ENCODE measurements at regions not wholly inside any gene's neighbourhood (a gene's known extent, or its start where the extent isn't known, plus 50 kb on each side); places are given as distances from the start of the nearest gene placed in this dataset.
"Not testable (repeated sequence)": the region's sequence is repeated elsewhere in the genome, so short reads cannot be mapped to it uniquely, and the experiment has no call there.

DNA sequence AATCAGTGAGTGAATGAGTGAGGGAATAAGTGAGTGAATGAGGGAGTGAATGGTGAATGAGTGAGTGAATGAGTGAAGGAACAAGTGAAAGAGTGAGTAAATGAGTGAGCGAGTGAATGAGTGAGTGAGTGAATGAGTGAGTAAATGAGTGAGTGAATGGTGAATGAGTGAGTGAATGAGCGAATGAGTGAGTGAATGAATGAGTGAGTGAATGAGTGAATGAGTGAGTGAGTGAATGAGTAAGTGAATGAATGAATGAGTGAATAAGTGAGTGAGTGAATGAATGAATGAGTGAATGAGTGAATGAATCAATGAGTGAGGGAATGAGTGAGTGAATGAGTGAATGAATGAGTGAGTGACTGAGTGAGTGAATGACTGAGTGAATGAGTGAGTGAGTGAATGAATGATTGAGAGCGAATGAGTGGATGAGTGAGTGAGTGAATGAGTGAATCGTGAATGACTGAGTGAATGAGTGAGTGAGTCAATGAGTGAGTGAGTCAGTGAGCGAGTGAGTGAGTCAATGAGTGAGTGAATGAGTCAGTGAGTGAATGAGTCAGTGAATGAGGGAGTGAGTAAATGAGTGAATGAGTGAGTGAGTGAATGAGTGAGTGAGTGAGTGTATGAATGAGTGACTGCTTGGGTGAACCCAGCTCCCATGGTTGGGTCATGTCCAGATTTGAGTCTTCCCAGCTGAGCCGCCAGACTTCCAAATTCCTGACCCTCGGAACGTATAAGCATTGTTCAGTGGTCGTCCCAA, 133.0 kb downstream of the NPIPB11 start:
- not testable (repeated sequence) for H3K9me3 ChIP-seq (ENCODE audit: insufficient read depth, low read depth, low read length); H3K9ac ChIP-seq (ENCODE audit: low read depth, low read length, poor library complexity, severe bottlenecking); H4K20me1 ChIP-seq (ENCODE audit: insufficient read depth, low read length, poor library complexity, severe bottlenecking); H3K79me2 ChIP-seq (ENCODE audit: insufficient read depth, low read length); H3K27me3 ChIP-seq (ENCODE audit: insufficient read depth, low read length, poor library complexity, severe bottlenecking); H3K4me2 ChIP-seq (ENCODE audit: low read depth, low read length, poor library complexity, severe bottlenecking); H3K9me2 ChIP-seq (replicated peaks; ENCODE audit: low read depth, low read length); H2AFZ ChIP-seq (ENCODE audit: low read length); H3K4me1 ChIP-seq (ENCODE audit: insufficient read depth, low read length, poor library complexity, severe bottlenecking); H3K36me3 ChIP-seq (ENCODE audit: insufficient read depth, low read length); H3K4me3 ChIP-seq (ENCODE audit: low read length, poor library complexity, severe bottlenecking); H3F3A ChIP-seq (ENCODE audit: low read depth)

DNA sequence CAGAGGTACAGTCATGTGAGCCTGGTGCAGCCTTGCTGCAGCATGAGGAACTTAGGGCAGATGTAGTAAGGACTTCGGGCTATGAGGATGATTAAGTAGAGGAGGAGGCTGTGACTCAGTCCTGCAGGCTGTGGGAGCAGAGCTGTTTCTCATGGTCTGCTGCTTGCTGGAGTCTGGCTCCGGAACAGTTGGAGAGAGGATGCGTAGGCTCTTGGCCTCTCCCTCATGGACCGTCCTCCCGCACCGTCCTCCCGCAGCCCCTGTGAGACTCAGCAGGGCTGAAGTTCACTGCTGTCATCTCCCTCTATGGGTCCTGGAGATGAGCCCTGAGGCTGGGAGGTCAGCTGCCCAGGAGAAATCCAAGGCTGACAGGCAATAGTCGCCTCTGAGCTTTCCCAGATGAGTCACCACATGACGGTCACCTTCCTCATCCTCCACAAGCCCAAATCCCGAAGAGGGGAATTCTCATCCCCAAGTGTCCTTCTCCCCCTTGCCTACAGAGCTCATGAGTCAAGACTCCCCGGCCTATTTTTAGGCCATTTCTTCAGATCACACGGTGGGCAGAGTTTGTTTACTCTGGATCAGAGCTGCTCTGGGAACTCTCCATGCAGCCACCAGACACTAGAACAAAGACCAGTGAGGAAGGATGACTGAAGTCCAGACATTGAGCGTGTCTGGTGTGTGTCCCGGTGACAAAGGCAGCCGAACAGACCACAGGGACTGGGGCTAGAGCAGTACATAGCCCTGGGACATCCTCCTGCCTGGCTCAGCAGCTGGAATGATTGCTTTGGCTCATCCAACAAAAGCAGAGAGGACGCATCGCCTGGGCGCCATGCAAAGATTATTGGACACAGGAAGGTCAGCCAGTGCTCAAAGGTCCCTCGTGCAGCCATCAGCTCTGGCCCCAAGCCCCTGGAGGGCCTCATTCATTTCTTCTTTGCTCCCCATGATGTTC, 134.5 kb downstream of the NPIPB11 start:
- H2AFZ ChIP-seq (ENCODE audit: low read length); H3K4me2 ChIP-seq (ENCODE audit: low read depth, low read length, poor library complexity, severe bottlenecking); H3K27me3 ChIP-seq (ENCODE audit: insufficient read depth, low read length, poor library complexity, severe bottlenecking); H3K36me3 ChIP-seq (ENCODE audit: insufficient read depth, low read length); H3K4me1 ChIP-seq (ENCODE audit: insufficient read depth, low read length, poor library complexity, severe bottlenecking); H3K9me2 ChIP-seq (replicated peaks; ENCODE audit: low read depth, low read length); H3K9ac ChIP-seq (ENCODE audit: low read depth, low read length, poor library complexity, severe bottlenecking); H3K9me3 ChIP-seq (ENCODE audit: insufficient read depth, low read depth, low read length); H3K79me2 ChIP-seq (ENCODE audit: insufficient read depth, low read length); H4K20me1 ChIP-seq (ENCODE audit: insufficient read depth, low read length, poor library complexity, severe bottlenecking); H3F3A ChIP-seq (ENCODE audit: low read depth); H3K4me3 ChIP-seq (ENCODE audit: low read length, poor library complexity, severe bottlenecking): not testable (repeated sequence)

DNA sequence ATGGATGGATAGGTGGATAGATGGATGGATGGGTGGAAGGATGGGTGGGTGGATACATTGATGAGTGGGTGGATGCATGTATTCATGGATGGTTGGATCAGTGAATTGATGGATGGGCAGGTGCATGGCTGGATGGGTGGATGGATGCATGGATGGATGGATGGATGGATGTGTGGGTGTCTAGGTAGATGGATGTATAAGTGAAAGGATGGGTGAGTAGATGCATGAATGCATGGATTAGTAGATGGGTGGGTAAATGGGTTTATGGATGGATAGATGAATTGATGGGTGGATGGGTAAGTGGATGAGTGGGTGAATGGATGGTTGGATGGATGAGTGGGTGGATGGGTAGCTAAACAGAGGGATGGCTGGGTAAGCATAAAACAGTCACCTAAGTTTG, 135.6 kb downstream of the NPIPB11 start:
- not testable (repeated sequence) for H3K27me3 ChIP-seq (ENCODE audit: insufficient read depth, low read length, poor library complexity, severe bottlenecking); H3K9me3 ChIP-seq (ENCODE audit: insufficient read depth, low read depth, low read length); H4K20me1 ChIP-seq (ENCODE audit: insufficient read depth, low read length, poor library complexity, severe bottlenecking); H3K36me3 ChIP-seq (ENCODE audit: insufficient read depth, low read length); H3F3A ChIP-seq (ENCODE audit: low read depth); H2AFZ ChIP-seq (ENCODE audit: low read length); H3K4me1 ChIP-seq (ENCODE audit: insufficient read depth, low read length, poor library complexity, severe bottlenecking); H3K79me2 ChIP-seq (ENCODE audit: insufficient read depth, low read length); H3K4me3 ChIP-seq (ENCODE audit: low read length, poor library complexity, severe bottlenecking); H3K9ac ChIP-seq (ENCODE audit: low read depth, low read length, poor library complexity, severe bottlenecking); H3K9me2 ChIP-seq (replicated peaks; ENCODE audit: low read depth, low read length); H3K4me2 ChIP-seq (ENCODE audit: low read depth, low read length, poor library complexity, severe bottlenecking)

DNA sequence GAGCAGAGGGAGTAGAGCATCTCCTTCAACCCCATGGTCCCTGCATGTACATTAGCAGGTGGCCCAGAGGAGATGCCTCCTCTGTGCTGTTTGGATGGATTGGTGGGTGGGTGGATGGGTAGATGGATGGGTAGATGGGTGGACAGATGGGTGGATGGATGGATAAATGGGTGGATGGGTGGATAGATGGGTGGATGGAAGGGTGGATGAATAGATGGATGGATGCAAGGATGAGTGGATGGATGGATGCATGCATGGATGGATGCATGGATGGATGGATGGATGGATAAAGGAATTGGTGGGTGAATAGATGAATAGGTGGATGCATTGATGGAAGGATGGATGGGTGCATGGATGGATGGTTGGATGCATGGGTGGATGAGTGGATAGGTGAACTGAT, 136.5 kb downstream of the NPIPB11 start:
- H3K4me3 ChIP-seq (ENCODE audit: low read length, poor library complexity, severe bottlenecking); H3K79me2 ChIP-seq (ENCODE audit: insufficient read depth, low read length); H3K9ac ChIP-seq (ENCODE audit: low read depth, low read length, poor library complexity, severe bottlenecking); H2AFZ ChIP-seq (ENCODE audit: low read length); H3K9me2 ChIP-seq (replicated peaks; ENCODE audit: low read depth, low read length); H3F3A ChIP-seq (ENCODE audit: low read depth); H4K20me1 ChIP-seq (ENCODE audit: insufficient read depth, low read length, poor library complexity, severe bottlenecking); H3K36me3 ChIP-seq (ENCODE audit: insufficient read depth, low read length); H3K9me3 ChIP-seq (ENCODE audit: insufficient read depth, low read depth, low read length); H3K4me2 ChIP-seq (ENCODE audit: low read depth, low read length, poor library complexity, severe bottlenecking); H3K27me3 ChIP-seq (ENCODE audit: insufficient read depth, low read length, poor library complexity, severe bottlenecking); H3K4me1 ChIP-seq (ENCODE audit: insufficient read depth, low read length, poor library complexity, severe bottlenecking): not testable (repeated sequence)

DNA sequence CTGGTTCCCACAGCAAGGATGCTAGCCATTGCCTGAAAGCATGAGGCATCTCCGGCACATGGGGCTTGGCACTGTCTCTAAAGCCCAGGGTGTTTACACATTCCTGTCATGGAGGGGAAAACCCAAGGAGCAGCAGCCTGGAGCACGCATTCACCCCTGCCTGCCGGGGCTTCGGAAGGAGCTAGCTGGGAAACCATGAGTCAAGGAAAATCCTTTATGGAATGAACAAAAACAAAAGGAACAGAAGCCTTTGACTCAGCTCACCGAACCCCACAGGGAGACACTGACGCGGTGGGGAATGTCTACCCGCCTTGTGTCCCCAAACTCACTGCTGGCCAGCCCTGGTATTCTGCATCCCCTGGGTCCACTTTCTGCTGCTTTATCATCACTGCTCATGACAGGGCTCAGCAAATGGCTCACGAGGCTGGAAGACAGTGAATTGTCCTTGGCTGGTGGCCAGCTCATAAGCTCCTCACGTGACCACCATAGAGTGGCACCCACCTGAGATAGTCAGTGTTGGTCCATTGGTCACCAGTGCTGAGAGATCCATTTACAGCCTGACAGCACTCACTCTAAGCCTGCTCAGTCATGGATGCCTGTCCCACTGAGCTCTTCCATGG, 137.2 kb downstream of the NPIPB11 start:
- H3K27me3 ChIP-seq (ENCODE audit: insufficient read depth, low read length, poor library complexity, severe bottlenecking); H3F3A ChIP-seq (ENCODE audit: low read depth); H2AFZ ChIP-seq (ENCODE audit: low read length); H3K4me2 ChIP-seq (ENCODE audit: low read depth, low read length, poor library complexity, severe bottlenecking); H4K20me1 ChIP-seq (ENCODE audit: insufficient read depth, low read length, poor library complexity, severe bottlenecking); H3K79me2 ChIP-seq (ENCODE audit: insufficient read depth, low read length); H3K4me3 ChIP-seq (ENCODE audit: low read length, poor library complexity, severe bottlenecking); H3K9me2 ChIP-seq (replicated peaks; ENCODE audit: low read depth, low read length); H3K36me3 ChIP-seq (ENCODE audit: insufficient read depth, low read length); H3K4me1 ChIP-seq (ENCODE audit: insufficient read depth, low read length, poor library complexity, severe bottlenecking); H3K9ac ChIP-seq (ENCODE audit: low read depth, low read length, poor library complexity, severe bottlenecking); H3K9me3 ChIP-seq (ENCODE audit: insufficient read depth, low read depth, low read length): not testable (repeated sequence)

DNA sequence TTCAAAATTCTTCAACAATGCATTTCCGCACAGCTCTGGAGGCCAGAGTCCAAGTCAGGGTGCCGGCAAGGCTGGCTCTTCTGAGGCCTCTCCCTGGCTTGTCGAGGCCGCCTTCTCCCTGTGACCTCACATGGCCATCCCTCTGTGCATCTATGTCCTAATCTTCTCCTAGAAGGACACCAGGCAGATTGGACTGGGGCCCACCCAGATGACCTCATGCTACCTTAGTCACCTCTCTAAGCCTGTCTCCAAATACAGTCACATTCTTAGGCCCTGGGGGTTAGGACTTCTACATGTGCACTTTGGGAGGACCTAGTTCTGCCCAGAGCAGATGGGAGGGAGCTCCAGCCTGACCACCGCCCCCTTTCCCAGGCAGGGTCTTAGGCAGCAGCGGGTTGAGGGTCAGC, 137.7 kb downstream of the NPIPB11 start:
- not testable (repeated sequence) for H3K9me3 ChIP-seq (ENCODE audit: insufficient read depth, low read depth, low read length); H3K4me2 ChIP-seq (ENCODE audit: low read depth, low read length, poor library complexity, severe bottlenecking); H3K9me2 ChIP-seq (replicated peaks; ENCODE audit: low read depth, low read length); H4K20me1 ChIP-seq (ENCODE audit: insufficient read depth, low read length, poor library complexity, severe bottlenecking); H3K4me1 ChIP-seq (ENCODE audit: insufficient read depth, low read length, poor library complexity, severe bottlenecking); H3K27me3 ChIP-seq (ENCODE audit: insufficient read depth, low read length, poor library complexity, severe bottlenecking); H3K36me3 ChIP-seq (ENCODE audit: insufficient read depth, low read length); H3F3A ChIP-seq (ENCODE audit: low read depth); H3K4me3 ChIP-seq (ENCODE audit: low read length, poor library complexity, severe bottlenecking); H3K9ac ChIP-seq (ENCODE audit: low read depth, low read length, poor library complexity, severe bottlenecking); H2AFZ ChIP-seq (ENCODE audit: low read length); H3K79me2 ChIP-seq (ENCODE audit: insufficient read depth, low read length)

DNA sequence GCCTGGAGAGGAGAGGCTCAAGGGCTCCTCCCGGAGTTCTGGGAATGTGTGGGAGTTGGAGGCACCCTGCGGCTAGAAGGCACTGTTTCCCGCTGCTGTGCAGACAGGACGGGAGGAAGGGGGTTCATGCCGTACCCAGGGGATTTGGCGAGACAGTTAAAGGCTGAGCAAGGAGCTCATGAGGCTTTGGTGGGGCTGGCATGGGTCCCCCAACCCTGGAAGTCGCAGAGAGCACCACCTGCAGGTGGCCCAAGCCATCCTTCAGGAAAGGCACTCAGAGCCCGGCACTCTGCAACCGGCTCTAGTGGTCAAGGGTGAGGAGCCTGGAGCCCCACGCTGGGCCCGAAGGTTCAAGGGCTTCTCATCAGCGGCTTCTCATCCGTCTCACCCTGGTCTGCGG, 138.2 kb downstream of the NPIPB11 start:
- H3K4me2 ChIP-seq (ENCODE audit: low read depth, low read length, poor library complexity, severe bottlenecking) = not testable (repeated sequence)

More for the DNA sequence above, 138.2 kb downstream of the NPIPB11 start:
- not testable (repeated sequence) for H3K4me3 ChIP-seq (ENCODE audit: low read length, poor library complexity, severe bottlenecking); H3K79me2 ChIP-seq (ENCODE audit: insufficient read depth, low read length); H2AFZ ChIP-seq (ENCODE audit: low read length); H3K4me1 ChIP-seq (ENCODE audit: insufficient read depth, low read length, poor library complexity, severe bottlenecking); H3F3A ChIP-seq (ENCODE audit: low read depth); H3K9me2 ChIP-seq (replicated peaks; ENCODE audit: low read depth, low read length); H3K9me3 ChIP-seq (ENCODE audit: insufficient read depth, low read depth, low read length); H3K9ac ChIP-seq (ENCODE audit: low read depth, low read length, poor library complexity, severe bottlenecking); H3K36me3 ChIP-seq (ENCODE audit: insufficient read depth, low read length); H3K27me3 ChIP-seq (ENCODE audit: insufficient read depth, low read length, poor library complexity, severe bottlenecking); H4K20me1 ChIP-seq (ENCODE audit: insufficient read depth, low read length, poor library complexity, severe bottlenecking)

Measured in Loucy (cell line).